ENCODE measurements at regions not wholly inside any gene's neighbourhood (a gene's known extent, or its start where the extent isn't known, plus 50 kb on each side); places are given as distances from the start of the nearest gene placed in this dataset.
A peak's percentile ranks its signal among the peaks of the same experiment; 100 is the strongest.

DNA sequence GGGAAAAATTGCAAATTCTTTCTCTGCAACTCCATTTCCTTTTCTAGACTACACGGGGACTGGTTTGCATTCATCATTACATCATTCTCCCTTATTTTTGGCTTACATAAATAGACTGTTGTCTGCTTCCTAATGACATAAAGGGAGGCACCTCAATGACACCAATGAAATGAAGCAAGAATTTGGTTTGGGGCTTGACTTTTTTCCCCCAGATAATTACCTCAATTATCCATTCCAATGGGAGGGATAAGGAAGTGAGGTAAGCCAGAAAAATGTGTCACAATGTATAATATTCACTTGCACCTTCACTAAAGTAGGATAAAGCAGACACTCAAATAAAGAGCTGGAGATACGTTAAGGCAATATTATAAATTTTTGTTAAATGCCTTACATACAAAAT, 240.6 kb upstream of the GRIP1 start:
- DNase-seq: no peak

DNA sequence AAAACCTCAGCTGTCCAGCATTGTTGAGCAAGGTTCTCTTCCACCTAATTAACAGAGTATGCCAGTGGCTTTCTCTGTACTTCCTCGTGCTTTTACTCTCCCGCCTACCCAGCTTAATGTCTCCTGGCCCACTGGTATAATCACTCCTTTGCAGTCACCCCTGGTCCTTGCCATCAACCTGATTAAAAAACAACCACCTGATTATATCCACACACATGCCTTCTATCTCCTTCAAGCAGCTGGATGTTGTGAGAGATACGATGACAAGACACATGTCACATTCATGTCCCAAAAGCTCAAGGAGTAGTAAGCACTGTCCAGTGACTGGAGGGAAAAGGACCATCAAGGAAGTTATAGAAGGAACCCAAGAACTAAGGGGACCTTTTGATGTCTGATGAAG, 241.3 kb upstream of the GRIP1 start:
- no peak for DNase-seq

DNA sequence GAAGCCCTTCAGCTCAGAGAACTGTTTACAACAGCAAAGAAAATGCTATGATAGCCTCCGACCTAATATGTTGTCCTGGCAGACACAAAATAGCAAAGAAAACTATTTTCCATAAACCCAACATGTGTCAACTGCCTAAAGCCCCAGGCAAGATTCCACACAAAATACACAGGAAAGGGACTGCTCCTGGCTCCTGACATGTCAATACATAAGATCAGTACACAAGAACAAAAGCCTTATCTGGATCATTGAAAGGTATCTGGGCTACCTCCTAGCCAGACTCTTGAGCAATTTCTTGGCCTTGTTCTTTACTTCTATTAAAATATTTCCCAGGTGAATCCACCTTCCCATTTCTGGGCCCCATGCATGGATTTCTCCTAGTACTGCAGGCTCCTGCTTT, 242.3 kb upstream of the GRIP1 start:
- no peak for DNase-seq

DNA sequence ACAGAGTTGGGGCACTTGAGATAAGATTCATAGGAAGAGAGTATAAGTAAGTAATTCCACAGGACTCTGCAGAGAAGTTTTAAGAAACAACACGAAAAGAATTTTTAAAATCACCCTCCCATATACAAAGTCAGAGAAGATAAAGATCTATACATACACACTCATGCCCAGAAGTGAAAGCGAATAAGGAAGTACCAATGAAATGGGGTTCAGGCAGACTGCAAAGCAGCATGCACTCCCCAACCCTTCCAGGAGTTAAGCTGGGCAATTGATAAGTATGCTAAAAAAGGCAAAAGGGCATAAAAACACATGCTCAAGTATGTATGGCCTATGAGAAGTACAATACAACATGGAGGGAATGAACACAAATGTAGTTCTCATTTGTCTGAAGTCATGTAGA, 246.2 kb upstream of the GRIP1 start:
- peak; percentile 19 to 20 for DNase-seq

GRCh38 chr12:66929121-66929520, 250.2 kb upstream of the GRIP1 start:
- no peak for DNase-seq

GRCh38 chr12:66931091-66931490, 252.2 kb upstream of the GRIP1 start:
- no peak for DNase-seq

GRCh38 chr12:66932126-66932525, 253.2 kb upstream of the GRIP1 start:
- no peak for DNase-seq

DNA sequence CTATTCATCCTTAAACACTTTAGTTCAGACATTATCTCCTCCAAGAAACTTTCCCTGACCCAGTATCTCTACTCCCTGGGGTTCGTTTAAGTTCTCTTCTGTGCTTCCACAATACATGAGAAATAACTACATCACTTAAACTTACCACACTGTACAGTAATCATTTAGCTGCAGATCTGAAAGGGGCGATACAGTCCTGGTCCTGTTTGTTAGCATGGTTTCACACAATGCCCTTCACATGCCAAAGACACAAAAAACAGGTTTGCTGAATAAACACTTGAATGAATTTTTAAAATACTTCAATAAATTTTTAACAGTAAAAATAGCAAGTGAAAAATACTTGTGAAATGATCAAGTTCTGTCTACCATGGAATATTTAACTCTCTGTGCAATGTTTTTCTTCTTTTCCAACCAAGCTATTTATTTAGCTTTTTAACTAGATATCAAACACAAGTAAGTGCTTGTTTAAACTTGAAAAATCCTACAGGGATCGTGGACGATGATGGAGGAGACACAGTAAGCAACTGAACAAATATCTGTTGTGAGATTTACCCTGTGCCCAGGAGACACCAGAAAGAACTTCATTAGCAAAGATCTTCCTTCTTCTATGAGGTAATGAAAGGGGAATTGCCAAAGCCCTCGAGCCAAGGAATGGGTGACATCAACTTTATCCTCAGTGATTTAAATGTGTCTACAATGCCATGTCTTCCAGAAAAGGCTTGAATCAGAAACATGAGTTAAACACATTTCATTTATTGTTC, 255.6 kb upstream of the GRIP1 start:
- DNase-seq: no peak

DNA sequence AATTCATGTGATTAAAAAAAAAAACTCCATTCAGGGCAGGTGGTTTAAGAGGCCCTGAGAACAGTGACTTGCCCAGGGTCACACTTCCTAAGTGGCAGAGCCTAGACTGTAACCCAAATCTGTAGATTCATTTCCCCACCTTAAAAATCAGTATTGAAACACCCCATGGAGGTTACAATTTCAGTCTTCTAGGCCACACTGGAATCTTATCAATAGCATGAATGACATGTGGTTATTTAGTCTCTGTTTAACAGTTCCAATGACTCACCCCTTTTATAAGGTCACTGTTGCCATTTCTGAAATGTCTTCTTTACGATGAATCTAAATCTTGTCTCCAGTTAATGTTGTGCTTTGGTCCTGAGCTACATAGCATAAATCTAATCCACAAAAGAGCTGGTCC, 262.3 kb upstream of the GRIP1 start:
- DNase-seq: no peak

DNA sequence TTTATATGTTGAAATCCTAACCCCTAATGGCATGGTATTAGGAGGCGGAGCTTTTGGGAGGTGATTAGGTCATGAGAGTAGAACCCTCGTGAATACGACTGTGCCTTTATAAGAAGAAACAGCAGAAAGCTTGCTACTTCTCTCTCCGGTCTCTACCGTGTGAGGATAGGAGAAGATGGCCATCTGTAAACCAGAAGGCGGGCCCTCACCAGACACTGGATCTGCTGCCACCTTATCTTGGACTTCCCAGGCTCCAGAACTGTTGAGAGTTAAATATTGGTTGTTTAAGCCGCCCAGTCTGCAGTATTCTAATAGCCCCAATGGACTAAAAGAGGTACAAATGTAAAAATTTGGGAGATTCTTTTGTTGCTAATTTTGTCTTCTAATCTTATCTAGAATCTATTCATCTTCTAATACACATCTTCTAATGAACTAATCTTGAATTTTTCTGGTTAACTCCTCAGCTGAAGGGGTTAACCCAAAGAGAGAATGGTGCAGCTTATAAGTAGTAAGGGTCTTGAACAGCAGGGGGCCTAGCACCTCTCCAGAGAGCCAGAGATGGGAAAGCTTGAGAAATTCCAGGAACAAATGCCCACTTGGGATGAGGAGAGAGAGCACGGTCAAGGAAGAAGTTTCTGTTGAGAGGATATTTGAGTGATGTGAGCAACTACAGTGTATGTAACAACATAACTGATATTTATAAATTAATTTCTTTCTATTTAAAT, 264.0 kb upstream of the GRIP1 start:
- no peak for DNase-seq

DNA sequence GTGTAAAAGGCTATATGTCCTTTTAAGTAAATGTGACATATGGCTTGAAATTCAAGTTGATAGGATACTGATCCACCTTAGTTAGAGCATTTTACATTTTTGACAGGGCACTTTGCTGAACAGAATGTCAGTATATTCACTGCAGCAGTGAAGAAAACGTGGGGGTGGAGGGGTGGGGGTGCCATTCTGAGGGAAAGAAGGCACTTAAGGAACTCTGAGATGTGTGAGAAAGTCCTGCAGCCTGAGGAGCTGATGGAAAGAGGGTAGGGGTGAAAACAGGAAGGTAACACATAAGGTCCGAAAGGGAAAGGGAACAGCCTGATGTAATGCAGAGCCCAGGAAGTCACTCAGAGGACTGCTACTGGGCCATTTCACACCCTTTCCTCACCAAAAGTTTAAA, 265.5 kb upstream of the GRIP1 start:
- no peak for DNase-seq

- no peak for DNase-seq
Observed at GRCh38 chr12:66945189-66945817, 266.4 kb upstream of the GRIP1 start.

- DNase-seq: no peak
Observed at GRCh38 chr12:66947119-66947518, 268.2 kb upstream of the GRIP1 start.

GRCh38 chr12:66952668-66953067, 273.8 kb upstream of the GRIP1 start:
- DNase-seq: no peak

DNA sequence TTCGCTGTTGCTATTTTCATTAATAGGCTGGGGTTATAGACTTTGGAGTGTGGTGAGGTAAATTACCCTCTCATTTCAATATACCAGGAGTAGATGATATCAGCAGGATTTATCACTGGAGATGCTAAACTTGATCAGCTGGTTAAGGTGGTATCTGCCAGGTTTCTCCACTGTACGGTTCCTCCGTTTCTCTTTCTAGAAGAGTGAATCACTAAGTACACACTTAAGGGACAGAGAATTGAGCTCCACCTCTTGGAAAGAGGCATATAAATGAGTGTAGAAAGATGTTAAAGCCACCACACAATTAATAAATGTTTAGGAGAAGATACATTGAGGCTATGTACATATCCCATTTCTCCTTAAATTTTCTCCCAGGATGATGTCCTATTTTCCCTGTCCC, 277.4 kb upstream of the GRIP1 start:
- DNase-seq: no peak

DNA sequence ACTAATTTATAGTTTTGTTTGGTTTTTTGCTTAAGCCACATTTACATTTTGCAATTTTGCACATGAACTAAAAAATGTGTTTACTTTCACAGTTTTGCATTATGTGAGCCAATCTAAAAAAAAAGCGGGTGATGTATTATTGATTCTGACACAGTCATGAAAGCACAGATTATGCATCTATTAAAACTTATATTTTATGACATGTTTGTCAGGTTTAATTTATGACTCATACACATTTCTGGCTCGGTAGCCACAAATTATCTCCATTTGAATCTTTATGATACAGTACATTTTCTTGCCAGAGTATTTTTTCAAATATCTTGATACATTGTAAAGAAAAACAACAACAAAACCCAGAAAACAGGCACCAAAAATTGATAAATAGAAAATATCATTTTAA, 280.4 kb upstream of the GRIP1 start:
- no peak for DNase-seq

- DNase-seq: no peak
Observed at GRCh38 chr12:66960006-66960405, 281.1 kb upstream of the GRIP1 start.

DNA sequence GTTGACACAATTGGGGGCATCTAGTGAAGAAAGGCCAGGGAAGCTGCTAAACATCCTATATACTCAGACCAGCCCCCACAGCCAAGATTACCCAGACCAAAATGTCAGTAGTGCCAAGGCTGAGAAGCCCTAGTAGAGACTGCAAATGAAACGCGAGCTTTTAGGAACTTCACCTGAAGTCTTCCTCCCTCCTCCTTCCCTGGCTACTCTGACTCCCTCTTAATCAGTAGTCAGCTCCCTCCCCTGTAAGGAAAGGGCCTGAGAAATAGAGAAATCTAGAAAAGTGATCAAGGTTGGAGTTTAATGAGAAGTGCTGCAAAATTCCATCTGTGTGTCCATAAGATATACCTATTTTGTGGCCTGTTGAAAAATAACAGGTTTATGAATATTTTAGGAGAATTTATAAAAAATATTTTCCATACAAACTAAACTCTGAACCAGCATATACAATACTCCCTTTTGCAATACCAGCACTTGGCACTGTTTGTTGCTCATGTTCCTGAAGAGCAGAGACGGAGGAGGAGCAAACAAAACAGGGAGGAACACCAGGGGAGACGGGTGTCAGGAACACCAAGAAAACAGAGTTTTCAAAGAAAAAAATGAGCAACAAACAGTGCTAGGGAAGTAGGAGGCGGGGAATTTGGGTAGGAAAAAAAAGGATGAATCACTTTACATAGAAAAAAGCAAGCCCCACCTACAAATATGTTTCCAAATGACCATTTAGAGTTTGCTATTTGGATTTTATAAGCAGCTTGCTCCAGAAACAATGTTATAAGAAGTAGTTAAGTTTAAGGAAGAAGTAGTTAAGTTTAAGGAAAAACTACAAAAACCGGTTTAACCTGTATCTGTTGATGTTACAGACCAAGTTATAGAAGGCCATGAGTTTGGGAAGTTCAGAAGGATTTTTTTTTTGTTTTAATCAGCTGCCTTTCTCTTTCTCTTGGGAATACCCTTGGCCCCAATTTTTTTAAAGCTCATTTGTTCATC, 282.1 kb upstream of the GRIP1 start:
- no peak for DNase-seq

GRCh38 chr12:66962290-66962689, 283.4 kb upstream of the GRIP1 start:
- DNase-seq: peak in 1 of 2 experiments; percentile 13

- no peak for DNase-seq
Observed at GRCh38 chr12:66963901-66964300, 285.0 kb upstream of the GRIP1 start.

DNA sequence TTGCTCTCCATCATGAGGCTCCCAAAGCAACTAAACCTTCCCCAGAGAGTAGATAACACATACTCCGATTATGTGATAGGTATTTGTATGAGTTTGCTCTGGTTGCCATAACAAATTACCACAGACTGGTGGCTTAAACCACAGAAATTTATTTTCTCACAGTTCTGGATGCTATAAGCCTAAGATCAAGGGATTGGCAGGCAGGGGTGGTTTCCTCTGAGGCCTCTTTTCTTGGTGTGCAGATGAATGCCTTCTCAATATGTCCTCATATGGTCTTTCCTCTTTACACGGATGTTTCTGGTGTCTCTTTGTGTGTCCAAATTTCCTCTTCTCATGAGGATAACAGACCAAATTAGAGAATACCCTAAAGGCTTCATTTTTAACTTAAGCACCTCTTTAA, 285.8 kb upstream of the GRIP1 start:
- DNase-seq: no peak

- no peak for DNase-seq
Observed at GRCh38 chr12:66965621-66966020, 286.7 kb upstream of the GRIP1 start.

GRCh38 chr12:66971816-66972215, 292.9 kb upstream of the GRIP1 start:
- no peak for DNase-seq

Measured in AML-193 (cell line).